Activated CD4-positive, alpha-beta T cell treated with anti-CD3 and anti-CD28 coated beads, Interleukin-2, amount 10 ng/mL, durations not matched to agents 24 days and 14 days (primary cell): ENCODE measurements at regions not wholly inside any gene's neighbourhood (a gene's known extent, or its start where the extent isn't known, plus 50 kb on each side); places are given as distances from the start of the nearest gene placed in this dataset.

Experiments used
- DNase-seq: peaks from one replicate; pipeline ENCODE4 v3.0.0; 2022
- H3K27ac Mint-ChIP-seq: one replicate; pipeline ENCODE4 v1.8.0; 2022; ENCODE audit warnings: mild to moderate bottlenecking, mixed read lengths
- H3K27me3 Mint-ChIP-seq: one replicate; pipeline ENCODE4 v1.8.0; 2022; ENCODE audit warnings: mixed read lengths
- H3K36me3 Mint-ChIP-seq: one replicate; pipeline ENCODE4 v1.8.0; 2022; ENCODE audit warnings: low read depth, mild to moderate bottlenecking, mixed read lengths
- H3K4me1 Mint-ChIP-seq: one replicate; pipeline ENCODE4 v1.8.0; 2021; ENCODE audit warnings: mixed read lengths
- H3K4me3 Mint-ChIP-seq: one replicate; pipeline ENCODE4 v1.8.0; 2022; ENCODE audit warnings: mild to moderate bottlenecking, moderate library complexity, mixed read lengths
- H3K9me3 Mint-ChIP-seq: one replicate; pipeline ENCODE4 v1.8.0; 2021; ENCODE audit warnings: mixed read lengths
- intact Hi-C: fragments of 100-400 bp; cut with micrococcal nuclease; formaldehyde crosslinking; loops from one replicate; pipeline ENCODE4 v1.15.1; 2023

DNA sequence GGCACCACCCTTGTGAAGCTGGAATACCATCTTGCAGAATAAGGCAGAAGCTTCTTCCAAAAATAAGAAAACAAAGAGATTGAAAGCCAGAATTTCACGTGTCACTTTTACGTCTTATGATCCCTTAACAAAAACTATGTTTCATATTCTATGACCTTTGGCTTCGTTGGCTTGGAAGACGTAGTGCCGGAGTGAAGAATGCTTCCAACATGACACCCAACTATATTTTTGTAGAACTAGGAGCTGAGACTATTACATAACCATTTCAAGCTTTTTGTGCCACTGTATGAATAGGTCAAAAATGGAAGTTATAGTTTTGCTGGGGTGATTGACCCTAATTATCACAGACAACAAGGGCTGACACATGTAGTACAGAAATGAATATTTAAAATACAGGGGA, 996.2 kb downstream of the ADGRL3 start:
- Mint-ChIP-seq H3K9me3 (no peaks in the 10 kb centered on the region), H3K4me1 (no peaks in the 10 kb centered on the region), H3K36me3 (no peaks in the 10 kb centered on the region), H3K27ac (no peak overlapping the region), H3K27me3 (no peaks in the 10 kb centered on the region), H3K4me3 (no peak overlapping the region)
- intact Hi-C loops: no loop called here
- DNase-seq: no peak

DNA sequence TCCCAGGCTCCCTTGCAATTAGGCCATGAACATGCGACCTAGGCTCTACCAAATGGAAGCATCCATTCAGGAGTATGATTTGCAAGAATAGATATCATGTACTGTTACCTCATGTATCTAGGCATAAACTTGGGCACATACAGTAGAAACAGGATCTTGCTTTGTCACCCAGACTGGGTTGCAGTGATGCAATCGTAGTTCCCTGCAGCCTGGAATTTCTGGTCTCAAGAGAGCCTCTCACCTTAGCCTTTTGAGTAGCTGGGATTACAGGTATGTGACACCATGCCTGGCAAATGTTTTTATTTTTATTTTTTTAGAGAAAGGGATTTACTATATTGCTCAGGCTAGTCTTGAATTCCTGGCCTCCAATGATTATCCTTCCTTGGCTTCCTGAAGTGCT, 994.2 kb downstream of the ADGRL3 start:
- Mint-ChIP-seq H3K4me3 (no peak overlapping the region), H3K27ac (no peak overlapping the region), H3K27me3 (no peaks in the 10 kb centered on the region), H3K9me3 (peaks cover 3% of the 10 kb centered on the region), H3K36me3 (no peaks in the 10 kb centered on the region), H3K4me1 (no peaks in the 10 kb centered on the region)
- intact Hi-C loops: no loop called here
- DNase-seq: no peak

DNA sequence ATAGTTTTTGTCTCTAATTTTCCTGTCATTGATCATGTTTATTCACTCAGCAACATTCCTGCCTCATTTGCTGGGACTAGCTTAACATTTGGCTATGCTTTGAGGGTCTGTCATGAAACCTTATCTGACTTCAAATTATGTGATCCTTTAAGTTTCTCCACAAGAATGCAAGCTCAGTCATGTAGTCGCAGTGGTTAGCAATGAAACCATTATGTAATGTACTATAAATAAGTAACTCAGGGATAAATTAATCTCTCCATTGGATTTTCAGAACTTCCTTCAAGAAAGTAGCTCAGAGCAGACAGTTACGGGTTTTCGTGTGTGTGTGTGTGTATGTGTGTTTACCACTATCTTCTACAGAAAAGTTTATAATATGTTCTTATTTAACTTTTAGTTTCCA, 993.6 kb downstream of the ADGRL3 start:
- no peak for DNase-seq
- Mint-ChIP-seq H3K4me3 (no peak overlapping the region), H3K27me3 (no peaks in the 10 kb centered on the region), H3K4me1 (no peaks in the 10 kb centered on the region), H3K36me3 (no peaks in the 10 kb centered on the region), H3K27ac (no peak overlapping the region), H3K9me3 (peaks cover 3% of the 10 kb centered on the region)
- intact Hi-C loops: no loop called here

DNA sequence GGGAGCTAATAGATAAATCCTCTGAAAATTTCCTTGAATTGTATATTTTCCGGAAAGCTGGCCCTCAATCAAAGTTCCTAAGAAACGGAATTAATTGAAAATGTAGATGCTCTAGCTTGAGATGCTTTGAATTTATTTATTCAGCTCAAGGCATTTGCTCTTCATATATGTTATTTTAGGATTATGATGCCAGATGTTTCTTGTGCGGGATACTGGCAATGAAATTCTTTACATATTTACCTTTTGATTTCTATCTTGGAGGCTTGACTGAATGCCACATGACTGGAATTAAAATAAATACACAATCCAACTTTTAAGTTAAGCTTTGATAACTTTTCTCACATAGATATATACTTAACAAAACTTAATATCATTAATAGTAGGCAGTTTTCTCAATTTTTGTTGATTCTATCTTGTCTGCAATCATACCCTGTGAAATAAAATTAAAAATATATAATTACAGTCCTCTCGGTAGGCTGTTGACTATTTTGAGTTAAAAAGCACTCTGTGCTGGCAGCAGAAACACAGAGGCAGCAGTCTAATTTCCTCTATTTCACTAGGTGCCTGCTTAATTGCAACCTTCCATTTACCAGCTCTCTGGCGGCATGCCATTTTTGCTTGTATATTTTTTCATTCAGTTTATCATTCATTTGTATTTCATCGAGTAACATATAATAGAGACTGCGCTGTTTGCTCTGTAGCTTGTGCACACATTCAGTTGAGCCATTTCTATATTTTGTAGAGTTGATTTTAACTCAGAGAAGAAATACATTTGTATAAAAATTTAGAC, 991.5 kb downstream of the ADGRL3 start:
- intact Hi-C loops: no loop called here
- peaks cover 9% of the 10 kb centered on the region for H3K9me3 Mint-ChIP-seq
- no peak overlapping the region for H3K4me3 Mint-ChIP-seq
- H3K27ac Mint-ChIP-seq: no peak overlapping the region
- H3K27me3 Mint-ChIP-seq: no peaks in the 10 kb centered on the region
- DNase-seq: no peak
- H3K36me3 Mint-ChIP-seq: no peaks in the 10 kb centered on the region
- no peaks in the 10 kb centered on the region for H3K4me1 Mint-ChIP-seq

DNA sequence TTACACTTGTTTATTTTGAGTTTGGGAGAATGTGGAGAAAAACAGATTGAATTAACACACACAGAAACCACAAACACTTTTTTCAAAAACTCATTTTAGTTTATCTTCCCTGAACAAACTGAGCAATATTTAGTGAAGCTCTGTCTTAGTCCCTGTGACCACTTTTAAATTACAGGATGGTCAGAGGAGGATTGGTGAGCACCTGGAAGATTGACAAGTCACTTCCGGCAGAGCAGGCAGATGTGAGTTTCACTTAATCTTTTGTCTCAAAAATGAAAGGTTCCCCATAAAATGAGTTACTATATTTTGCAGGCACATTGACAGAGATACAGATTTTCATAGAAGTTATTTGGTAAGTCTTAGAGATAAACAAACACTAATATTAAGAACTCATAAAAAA, 970.1 kb downstream of the ADGRL3 start:
- intact Hi-C loops: no loop called here
- Mint-ChIP-seq H3K27ac (no peak overlapping the region), H3K27me3 (no peaks in the 10 kb centered on the region), H3K4me3 (no peak overlapping the region), H3K4me1 (no peaks in the 10 kb centered on the region), H3K9me3 (peaks cover 4% of the 10 kb centered on the region), H3K36me3 (no peaks in the 10 kb centered on the region)
- no peak for DNase-seq

DNA sequence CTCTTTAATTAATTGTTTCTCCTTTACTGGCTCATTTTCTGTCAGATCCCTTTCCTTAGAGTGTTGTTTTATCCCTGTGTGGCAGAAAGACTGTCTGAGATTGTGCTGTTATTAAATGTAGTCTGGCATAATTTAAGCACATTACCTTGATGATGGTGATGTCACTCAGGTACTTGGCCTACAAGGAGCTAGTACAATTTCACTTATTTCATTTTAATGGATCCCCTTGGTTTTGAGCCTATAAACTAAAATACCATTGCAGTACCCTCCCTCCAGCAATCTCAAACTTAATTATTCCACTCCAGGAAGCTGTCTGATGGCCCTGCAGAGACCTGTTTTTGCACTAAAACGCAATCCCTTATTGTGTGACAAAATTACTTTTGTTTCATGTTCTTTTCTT, 968.6 kb downstream of the ADGRL3 start:
- peaks cover 11% of the 10 kb centered on the region for H3K9me3 Mint-ChIP-seq
- no peak for DNase-seq
- no peaks in the 10 kb centered on the region for H3K27me3 Mint-ChIP-seq
- intact Hi-C loops: no loop called here
- no peak overlapping the region for H3K4me3 Mint-ChIP-seq
- H3K4me1 Mint-ChIP-seq: no peaks in the 10 kb centered on the region
- no peaks in the 10 kb centered on the region for H3K36me3 Mint-ChIP-seq
- no peak overlapping the region for H3K27ac Mint-ChIP-seq

DNA sequence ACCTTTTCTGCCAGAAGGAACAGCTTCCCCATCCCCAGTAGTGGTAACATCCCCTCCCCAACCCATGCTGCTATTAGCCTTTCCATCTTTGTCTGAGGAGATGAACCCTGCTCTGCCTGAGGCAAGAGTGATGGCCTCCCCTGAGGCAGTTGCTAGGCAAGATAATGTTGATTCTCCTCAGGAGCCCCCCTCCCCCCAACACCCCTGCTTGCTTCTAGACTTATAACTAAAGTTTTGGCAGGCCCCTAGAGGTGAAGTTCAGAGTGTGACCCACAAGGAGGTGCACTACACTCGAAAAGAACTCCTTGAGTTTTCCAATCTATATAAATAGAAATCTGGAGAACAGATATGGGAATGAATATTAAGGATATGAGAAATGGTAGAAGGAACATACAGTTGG, 962.5 kb downstream of the ADGRL3 start:
- intact Hi-C loops: no loop called here
- no peaks in the 10 kb centered on the region for H3K36me3 Mint-ChIP-seq
- peaks cover 18% of the 10 kb centered on the region for H3K9me3 Mint-ChIP-seq
- no peak for DNase-seq
- H3K4me1 Mint-ChIP-seq: no peaks in the 10 kb centered on the region
- no peak overlapping the region for H3K27ac Mint-ChIP-seq
- H3K27me3 Mint-ChIP-seq: no peaks in the 10 kb centered on the region
- H3K4me3 Mint-ChIP-seq: no peak overlapping the region

DNA sequence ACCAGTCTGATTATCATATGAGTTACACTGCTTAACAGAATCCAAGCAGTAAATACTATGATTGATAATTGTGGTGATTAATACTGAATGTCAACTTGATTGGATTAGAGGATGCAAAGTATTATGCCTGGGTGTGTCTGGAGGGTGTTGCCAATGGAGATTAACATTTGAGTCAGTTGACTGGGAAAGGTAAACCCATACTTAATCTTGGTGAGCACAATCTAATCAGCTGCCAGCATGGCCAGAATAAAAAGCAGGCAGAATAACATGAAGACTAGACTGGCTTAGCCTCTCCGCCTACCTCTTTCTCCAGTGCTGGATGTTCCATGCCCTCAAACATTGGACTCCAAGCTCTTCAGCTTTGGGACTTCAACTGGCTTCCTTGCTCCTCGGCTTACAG, 961.3 kb downstream of the ADGRL3 start:
- H3K27ac Mint-ChIP-seq: no peak overlapping the region
- no peaks in the 10 kb centered on the region for H3K36me3 Mint-ChIP-seq
- intact Hi-C loops: no loop called here
- no peak overlapping the region for H3K4me3 Mint-ChIP-seq
- no peaks in the 10 kb centered on the region for H3K4me1 Mint-ChIP-seq
- no peaks in the 10 kb centered on the region for H3K27me3 Mint-ChIP-seq
- peaks cover 18% of the 10 kb centered on the region for H3K9me3 Mint-ChIP-seq
- DNase-seq: no peak

DNA sequence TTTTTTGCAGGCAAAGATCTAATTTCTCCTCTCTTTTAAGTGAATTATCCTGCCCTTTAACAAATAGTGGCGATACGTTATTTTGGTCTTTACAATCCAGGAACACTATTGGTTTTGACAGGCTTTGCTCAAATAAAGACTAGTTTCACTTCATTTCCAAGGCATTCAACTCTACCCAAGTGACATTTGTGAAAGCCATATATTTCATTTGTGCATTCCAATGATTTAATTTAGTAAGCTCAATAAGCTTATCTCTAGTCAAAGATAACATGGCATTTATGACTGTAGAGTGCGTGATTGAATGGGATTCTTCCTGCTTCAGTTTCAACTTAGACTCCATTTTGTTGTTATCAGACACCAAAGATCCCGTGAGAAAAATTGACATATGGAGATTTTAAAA, 959.8 kb downstream of the ADGRL3 start:
- intact Hi-C loops: no loop called here
- H3K27ac Mint-ChIP-seq: no peak overlapping the region
- H3K27me3 Mint-ChIP-seq: no peaks in the 10 kb centered on the region
- H3K4me3 Mint-ChIP-seq: no peak overlapping the region
- no peaks in the 10 kb centered on the region for H3K36me3 Mint-ChIP-seq
- no peaks in the 10 kb centered on the region for H3K4me1 Mint-ChIP-seq
- peaks cover 14% of the 10 kb centered on the region for H3K9me3 Mint-ChIP-seq
- no peak for DNase-seq

DNA sequence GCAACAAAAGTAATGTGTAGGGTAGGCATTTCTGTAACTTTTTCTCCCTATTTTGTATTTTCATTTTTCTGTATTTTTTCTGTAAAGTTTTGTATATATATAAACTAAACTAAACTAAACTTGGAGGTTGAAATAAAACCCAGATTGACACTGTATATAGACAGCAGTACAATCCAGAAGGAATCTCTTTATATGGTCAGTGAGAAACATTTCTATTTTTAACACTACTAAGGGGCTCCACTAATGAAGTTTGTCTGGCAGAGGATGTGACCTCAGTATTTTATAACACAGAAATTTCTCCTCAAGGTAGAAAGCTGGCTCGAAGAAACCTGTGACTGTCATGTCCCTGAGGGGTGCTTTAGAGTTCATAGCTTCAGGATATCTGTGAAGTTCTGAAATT, 959.2 kb downstream of the ADGRL3 start:
- no peak for DNase-seq
- intact Hi-C loops: no loop called here
- no peaks in the 10 kb centered on the region for H3K27me3 Mint-ChIP-seq
- no peak overlapping the region for H3K27ac Mint-ChIP-seq
- H3K4me1 Mint-ChIP-seq: no peaks in the 10 kb centered on the region
- no peaks in the 10 kb centered on the region for H3K36me3 Mint-ChIP-seq
- peaks cover 11% of the 10 kb centered on the region for H3K9me3 Mint-ChIP-seq
- no peak overlapping the region for H3K4me3 Mint-ChIP-seq

DNA sequence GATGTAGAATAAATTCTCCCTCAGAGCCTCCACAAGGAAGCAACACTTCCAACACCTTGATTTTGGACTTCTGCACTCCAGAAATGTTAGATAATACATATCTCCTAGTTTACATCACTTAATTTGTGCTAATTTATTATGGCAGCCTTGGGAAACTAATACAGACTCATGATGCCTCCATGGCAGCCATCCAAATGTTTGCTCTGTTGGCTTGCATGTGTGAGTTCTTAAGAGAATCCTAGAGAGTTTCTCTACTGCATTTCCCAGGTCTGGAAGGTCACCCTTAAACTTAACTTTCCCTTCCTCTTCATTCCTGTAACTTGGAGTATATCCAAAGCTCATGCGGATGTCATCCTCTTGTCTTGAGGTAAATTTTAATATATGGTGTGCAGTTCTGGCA, 956.1 kb downstream of the ADGRL3 start:
- no peak for DNase-seq
- H3K27ac Mint-ChIP-seq: no peak overlapping the region
- no peak overlapping the region for H3K4me3 Mint-ChIP-seq
- H3K9me3 Mint-ChIP-seq: peaks cover 8% of the 10 kb centered on the region
- intact Hi-C loops: no loop called here
- no peaks in the 10 kb centered on the region for H3K36me3 Mint-ChIP-seq
- H3K27me3 Mint-ChIP-seq: no peaks in the 10 kb centered on the region
- no peaks in the 10 kb centered on the region for H3K4me1 Mint-ChIP-seq

DNA sequence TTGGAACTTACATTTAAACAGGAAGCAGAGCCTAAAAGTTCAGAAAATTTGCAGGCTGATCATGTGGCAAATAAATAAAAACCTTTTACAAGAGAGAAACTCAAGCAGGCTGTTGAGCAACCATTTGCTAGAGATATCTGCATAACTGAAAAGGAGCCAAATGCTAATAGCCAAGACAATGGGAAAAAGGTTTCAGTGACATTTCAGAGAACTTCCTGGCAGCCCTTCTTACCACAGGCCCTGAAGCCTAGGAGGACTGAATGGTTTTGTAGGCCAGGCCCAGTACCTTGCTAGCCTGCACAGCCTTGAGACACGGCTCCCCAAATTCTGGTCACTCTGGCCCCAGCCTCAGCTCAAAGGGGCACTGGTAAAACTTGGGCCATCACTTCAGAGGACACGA, 945.1 kb downstream of the ADGRL3 start:
- Mint-ChIP-seq H3K27me3 (no peaks in the 10 kb centered on the region), H3K4me1 (no peaks in the 10 kb centered on the region), H3K9me3 (no peaks in the 10 kb centered on the region), H3K4me3 (no peak overlapping the region), H3K27ac (no peak overlapping the region), H3K36me3 (no peaks in the 10 kb centered on the region)
- no peak for DNase-seq
- intact Hi-C loops: no loop called here

DNA sequence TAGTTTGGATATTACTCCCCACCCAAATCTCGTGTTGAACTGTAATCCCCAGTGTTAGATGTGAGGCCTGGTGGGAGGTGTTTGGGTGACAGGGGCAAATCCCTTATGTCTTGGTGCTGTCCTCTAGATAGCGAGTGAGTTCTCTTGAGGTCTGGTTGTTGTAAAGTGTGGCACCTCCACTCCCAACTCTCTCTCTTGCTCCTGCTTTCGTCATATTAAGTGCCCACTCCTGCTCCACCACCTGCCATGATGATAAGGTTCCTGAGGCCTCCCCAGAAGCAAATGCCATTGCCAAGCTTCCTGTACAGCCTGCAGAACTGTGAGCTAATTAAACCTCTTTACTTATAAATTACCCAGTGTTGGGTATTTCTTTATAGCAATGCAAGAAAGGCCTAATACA, 944.3 kb downstream of the ADGRL3 start:
- intact Hi-C loops: no loop called here
- no peaks in the 10 kb centered on the region for H3K36me3 Mint-ChIP-seq
- no peaks in the 10 kb centered on the region for H3K27me3 Mint-ChIP-seq
- H3K4me1 Mint-ChIP-seq: no peaks in the 10 kb centered on the region
- no peak overlapping the region for H3K27ac Mint-ChIP-seq
- DNase-seq: no peak
- H3K4me3 Mint-ChIP-seq: no peak overlapping the region
- no peaks in the 10 kb centered on the region for H3K9me3 Mint-ChIP-seq

DNA sequence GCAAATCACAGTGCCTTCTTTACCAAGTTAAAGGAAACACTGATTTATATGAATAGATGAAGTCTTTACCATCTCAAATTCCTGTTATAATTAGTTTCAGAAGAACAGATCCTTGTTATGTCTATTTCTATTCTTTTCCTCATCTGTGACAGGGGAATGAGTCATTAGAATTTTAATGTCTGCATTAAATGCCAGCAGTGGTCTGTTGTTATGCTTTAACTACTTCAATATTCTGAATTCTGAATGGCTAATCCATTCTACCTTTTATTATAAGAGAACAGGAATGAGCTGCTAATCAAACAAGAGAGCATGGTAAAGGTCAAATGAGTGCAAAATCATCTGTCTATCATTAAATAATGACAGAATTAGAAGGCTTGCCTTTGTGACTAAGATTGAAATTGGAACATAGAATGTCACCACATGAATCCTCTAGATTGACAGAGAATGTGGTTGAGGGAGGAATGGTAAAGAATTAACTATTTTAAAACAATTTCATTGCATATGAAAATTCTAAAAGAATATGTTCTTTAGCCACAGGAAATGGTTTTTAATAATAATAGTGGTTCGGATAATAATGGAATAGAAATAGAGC, 935.5 kb downstream of the ADGRL3 start:
- Mint-ChIP-seq H3K36me3 (no peaks in the 10 kb centered on the region), H3K4me3 (no peak overlapping the region), H3K4me1 (no peaks in the 10 kb centered on the region), H3K9me3 (peaks cover 7% of the 10 kb centered on the region), H3K27ac (no peak overlapping the region), H3K27me3 (no peaks in the 10 kb centered on the region)
- intact Hi-C loops: no loop called here
- DNase-seq: no peak

DNA sequence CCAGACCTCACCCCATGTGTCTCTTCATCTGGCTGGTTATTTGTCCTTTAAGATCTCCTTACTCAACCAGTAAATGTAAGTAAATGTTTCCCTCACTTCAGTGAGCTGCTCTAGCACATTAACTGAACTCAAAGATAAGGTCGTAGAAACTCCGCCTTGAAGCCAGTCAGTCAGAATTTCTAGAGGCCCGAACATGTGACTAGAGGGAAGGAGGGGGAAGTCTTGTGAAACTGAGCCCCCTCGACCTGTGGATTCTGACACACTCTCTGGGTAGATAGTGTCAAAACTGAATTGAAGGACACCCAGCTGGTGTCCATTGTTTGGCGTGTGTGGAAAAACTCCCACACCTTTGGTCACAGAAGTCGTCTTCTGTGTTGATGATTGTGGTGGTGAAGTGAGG, 933.9 kb downstream of the ADGRL3 start:
- intact Hi-C loops: no loop called here
- Mint-ChIP-seq H3K27ac (no peak overlapping the region), H3K27me3 (no peaks in the 10 kb centered on the region), H3K9me3 (peaks cover 7% of the 10 kb centered on the region), H3K4me3 (no peak overlapping the region), H3K4me1 (no peaks in the 10 kb centered on the region), H3K36me3 (no peaks in the 10 kb centered on the region)
- no peak for DNase-seq
